ENCODE measurements at regions not wholly inside any gene's neighbourhood (a gene's known extent, or its start where the extent isn't known, plus 50 kb on each side); places are given as distances from the start of the nearest gene placed in this dataset.

DNA sequence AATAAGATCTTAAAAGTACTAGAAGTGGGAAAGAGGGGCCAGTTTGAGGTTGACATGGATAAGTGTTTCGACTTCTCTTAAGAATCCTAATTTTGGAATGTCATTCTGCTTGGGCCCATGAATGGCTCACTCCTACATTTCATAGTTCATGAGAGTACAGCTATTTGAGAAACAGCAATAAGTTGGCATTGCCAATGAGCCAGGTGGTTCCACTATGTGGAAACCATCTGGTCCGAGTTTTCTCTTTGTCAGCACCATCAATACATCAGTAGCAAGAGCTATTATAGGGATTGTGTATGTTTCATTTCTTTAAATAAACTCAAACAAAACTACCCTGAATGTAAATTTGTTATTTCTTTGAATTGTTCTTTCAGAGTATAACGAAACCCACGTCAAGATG, 78.1 kb upstream of the NEBL start:
- TF ChIP-seq, protein P1, sequence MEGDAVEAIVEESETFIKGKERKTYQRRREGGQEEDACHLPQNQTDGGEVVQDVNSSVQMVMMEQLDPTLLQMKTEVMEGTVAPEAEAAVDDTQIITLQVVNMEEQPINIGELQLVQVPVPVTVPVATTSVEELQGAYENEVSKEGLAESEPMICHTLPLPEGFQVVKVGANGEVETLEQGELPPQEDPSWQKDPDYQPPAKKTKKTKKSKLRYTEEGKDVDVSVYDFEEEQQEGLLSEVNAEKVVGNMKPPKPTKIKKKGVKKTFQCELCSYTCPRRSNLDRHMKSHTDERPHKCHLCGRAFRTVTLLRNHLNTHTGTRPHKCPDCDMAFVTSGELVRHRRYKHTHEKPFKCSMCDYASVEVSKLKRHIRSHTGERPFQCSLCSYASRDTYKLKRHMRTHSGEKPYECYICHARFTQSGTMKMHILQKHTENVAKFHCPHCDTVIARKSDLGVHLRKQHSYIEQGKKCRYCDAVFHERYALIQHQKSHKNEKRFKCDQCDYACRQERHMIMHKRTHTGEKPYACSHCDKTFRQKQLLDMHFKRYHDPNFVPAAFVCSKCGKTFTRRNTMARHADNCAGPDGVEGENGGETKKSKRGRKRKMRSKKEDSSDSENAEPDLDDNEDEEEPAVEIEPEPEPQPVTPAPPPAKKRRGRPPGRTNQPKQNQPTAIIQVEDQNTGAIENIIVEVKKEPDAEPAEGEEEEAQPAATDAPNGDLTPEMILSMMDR (IDR thresholded peaks at IDR 0.05; ENCODE audit: control insufficient read depth, extremely low read depth, insufficient read depth), result no peak
- DNase-seq (ENCODE audit: low read depth), result no peak
- no peak overlapping the region for H3K4me3 ChIP-seq (ENCODE audit: low read depth, low read length)

DNA sequence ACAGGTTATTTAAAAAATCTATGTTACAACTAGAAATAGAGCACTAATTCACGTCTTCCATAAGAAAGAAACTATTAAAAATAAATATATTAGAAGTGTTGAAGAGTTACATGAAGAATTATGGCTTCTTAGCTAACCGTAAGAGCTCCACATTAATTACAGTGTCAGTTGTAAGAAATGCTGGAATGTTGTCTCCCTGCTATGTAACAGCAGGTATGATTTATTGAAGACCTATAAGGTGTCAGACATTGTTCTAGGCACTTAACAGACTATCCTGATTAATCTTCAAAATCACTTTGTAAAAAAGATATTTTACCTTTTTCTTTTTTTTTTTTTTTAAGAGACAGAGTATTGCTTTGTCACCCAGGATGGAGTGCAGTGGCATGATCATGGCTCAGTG, 75.8 kb upstream of the NEBL start:
- TF ChIP-seq, protein P1 (IDR thresholded peaks at IDR 0.05; ENCODE audit: control insufficient read depth, extremely low read depth, insufficient read depth), result no peak

DNA sequence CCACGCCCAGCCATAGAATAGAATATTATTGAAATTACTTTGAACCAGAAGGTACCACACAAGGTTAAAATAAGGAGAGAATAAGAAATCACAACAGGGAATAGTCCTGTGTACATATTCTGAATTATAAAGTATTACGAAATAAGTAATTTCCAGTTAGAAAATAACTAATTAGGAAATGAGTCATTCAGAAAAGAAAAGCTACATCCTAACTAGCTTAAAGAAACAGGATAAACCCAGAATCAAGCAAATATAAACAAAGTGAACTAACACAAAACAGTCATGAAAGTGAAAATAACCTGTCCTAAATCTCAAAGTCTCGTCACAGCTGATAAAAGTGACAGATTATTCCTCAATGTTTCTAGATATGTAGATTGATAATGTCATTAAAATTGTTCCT, 74.8 kb upstream of the NEBL start:
- TF ChIP-seq, protein P1 (IDR thresholded peaks at IDR 0.05; ENCODE audit: control insufficient read depth, extremely low read depth, insufficient read depth), result no peak
- no peak overlapping the region for H3K4me3 ChIP-seq (ENCODE audit: low read depth, low read length)
- DNase-seq (ENCODE audit: low read depth), result no peak

More for the DNA sequence above, 75.8 kb upstream of the NEBL start:
- DNase-seq (ENCODE audit: low read depth), result no peak
- no peak overlapping the region for H3K4me3 ChIP-seq (ENCODE audit: low read depth, low read length)

DNA sequence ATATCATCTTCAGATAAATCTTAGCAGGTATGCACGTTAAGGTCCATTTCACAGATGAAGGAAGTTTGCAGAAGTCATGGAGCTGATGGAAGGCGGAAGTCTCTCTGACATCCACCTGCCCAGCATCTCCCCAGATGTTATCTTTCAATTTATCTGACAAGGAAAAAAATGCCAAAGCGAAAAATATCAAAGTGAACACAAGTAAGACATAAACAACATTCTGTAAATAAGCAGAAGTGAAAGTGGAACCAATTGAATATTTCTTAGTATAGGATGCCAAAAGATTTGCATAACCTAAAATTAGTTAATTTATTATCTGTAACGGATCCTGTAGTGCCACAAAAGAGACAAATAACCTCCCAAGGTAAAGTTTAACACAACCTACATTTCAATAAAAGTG, 73.6 kb upstream of the NEBL start:
- TF ChIP-seq, protein P1 (IDR thresholded peaks at IDR 0.05; ENCODE audit: control insufficient read depth, extremely low read depth, insufficient read depth), result no peak
- DNase-seq (ENCODE audit: low read depth), result no peak

DNA sequence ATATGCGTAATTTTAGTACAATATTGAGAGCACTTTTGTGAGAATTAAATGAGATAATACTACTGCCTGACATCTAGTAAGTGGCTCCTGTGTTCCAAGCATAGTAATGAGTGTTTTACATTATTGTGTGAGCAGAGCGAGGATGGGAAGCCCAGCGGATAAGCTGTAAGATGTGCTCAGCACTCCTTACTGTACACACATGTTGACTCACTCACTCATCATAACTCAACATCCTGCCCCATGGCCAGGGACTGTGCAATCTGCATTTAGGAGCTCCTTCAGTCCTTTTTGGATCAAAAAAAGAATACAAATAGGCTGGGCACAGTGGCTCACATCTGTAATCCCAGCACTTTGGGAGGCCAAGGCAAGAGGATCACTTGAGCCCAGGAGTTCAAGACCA, 72.9 kb upstream of the NEBL start:
- TF ChIP-seq, protein P1 (IDR thresholded peaks at IDR 0.05; ENCODE audit: control insufficient read depth, extremely low read depth, insufficient read depth), result no peak
- no peak for DNase-seq (ENCODE audit: low read depth)
- H3K4me3 ChIP-seq (ENCODE audit: low read depth, low read length), result no peak overlapping the region

More for the DNA sequence above, 73.6 kb upstream of the NEBL start:
- no peak overlapping the region for H3K4me3 ChIP-seq (ENCODE audit: low read depth, low read length)

DNA sequence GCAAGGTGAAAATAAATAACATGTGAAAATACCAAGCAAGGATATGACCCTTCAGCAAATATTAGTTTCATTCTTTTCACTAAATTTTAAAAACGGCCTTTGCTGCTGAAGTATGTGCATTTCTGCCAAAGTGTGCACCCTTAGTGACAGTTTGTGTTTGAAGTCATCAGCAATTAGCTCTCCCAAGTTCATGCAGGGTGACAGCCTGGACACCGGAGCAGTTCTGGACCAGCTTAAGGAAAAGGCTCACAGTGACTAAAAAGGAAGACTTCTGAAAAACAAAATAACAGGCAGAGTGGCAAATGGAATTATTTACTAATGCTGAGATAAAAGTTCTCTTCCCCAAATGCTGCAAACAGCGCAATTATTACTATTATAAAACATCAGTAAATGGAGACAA, 69.3 kb upstream of the NEBL start:
- TF ChIP-seq, protein P1 (IDR thresholded peaks at IDR 0.05; ENCODE audit: control insufficient read depth, extremely low read depth, insufficient read depth), result no peak
- H3K4me3 ChIP-seq (ENCODE audit: low read depth, low read length), result no peak overlapping the region
- no peak for DNase-seq (ENCODE audit: low read depth)
